Mesenchymal stem cell (in vitro differentiated cells and primary cell): ENCODE measurements at regions not wholly inside any gene's neighbourhood (a gene's known extent, or its start where the extent isn't known, plus 50 kb on each side); places are given as distances from the start of the nearest gene placed in this dataset.
"Not testable (repeated sequence)": the region's sequence is repeated elsewhere in the genome, so short reads cannot be mapped to it uniquely, and the experiment has no call there.

Experiments
- DNase-seq: peaks from one replicate; pipeline ENCODE4 v3.0.0-alpha.2; 2013
- H2AFZ ChIP-seq: one replicate; pipeline ENCODE4 v1.6.1; 2013; ENCODE audit warnings: low read depth, mild to moderate bottlenecking, control low read depth, inconsistent platforms, low read length, moderate library complexity
- H2AK5ac ChIP-seq: 2 replicates; pipeline ENCODE4 v1.6.1; 2013; ENCODE audit warnings: low read length, moderate library complexity, mild to moderate bottlenecking, inconsistent platforms; ENCODE audit not compliant: severe bottlenecking
- H2BK120ac ChIP-seq: one replicate; pipeline ENCODE4 v1.6.1; 2013; ENCODE audit warnings: low read depth, mild to moderate bottlenecking, inconsistent platforms, low read length, moderate library complexity
- H2BK12ac ChIP-seq, 2 experiments: one replicate each; pipeline ENCODE4 v1.6.1; 2013; ENCODE audit warnings: inconsistent platforms in 2 of 2, low read length in 2 of 2, mild to moderate bottlenecking in 2 of 2, moderate library complexity in 2 of 2, control low read depth in 1 of 2
- H2BK15ac ChIP-seq: one replicate; pipeline ENCODE4 v1.6.1; 2013; ENCODE audit warnings: mild to moderate bottlenecking, low read depth, inconsistent platforms; ENCODE audit not compliant: poor library complexity, severe bottlenecking
- H2BK5ac ChIP-seq: 2 replicates; pipeline ENCODE4 v1.6.1; 2013; ENCODE audit warnings: low read depth, mild to moderate bottlenecking, low read length, control low read depth, inconsistent platforms; ENCODE audit not compliant: poor library complexity, severe bottlenecking
- H3K14ac ChIP-seq, 2 experiments: one replicate each; pipeline ENCODE4 v1.6.1; 2013; ENCODE audit warnings: inconsistent platforms in 2 of 2, low read length in 2 of 2, control low read depth in 1 of 2, mild to moderate bottlenecking in 1 of 2, moderate library complexity in 1 of 2
- H3K18ac ChIP-seq, 2 experiments: one replicate each; pipeline ENCODE4 v1.6.1; 2013; ENCODE audit warnings: inconsistent platforms in 2 of 2, low read length in 2 of 2, control low read depth in 1 of 2, low read depth in 1 of 2, mild to moderate bottlenecking in 1 of 2
- H3K23ac ChIP-seq, 2 experiments: one replicate each; pipeline ENCODE4 v1.6.1; 2013; ENCODE audit warnings: inconsistent platforms in 2 of 2, low read length in 2 of 2, mild to moderate bottlenecking in 2 of 2, moderate library complexity in 2 of 2, control low read depth in 1 of 2
- H3K27ac ChIP-seq: 2 replicates; pipeline ENCODE4 v1.5.1; 2013; ENCODE audit warnings: mild to moderate bottlenecking, moderate library complexity, low read length, control low read depth, inconsistent platforms; ENCODE audit not compliant: poor library complexity, severe bottlenecking
- H3K27me3 ChIP-seq, 2 experiments: 2 replicates each; pipeline versions ENCODE4 v1.6.1 to v1.7.0; 2013; ENCODE audit warnings: low read length in 2 of 2, mild to moderate bottlenecking in 2 of 2, moderate library complexity in 2 of 2, control low read depth in 1 of 2, inconsistent platforms in 1 of 2; ENCODE audit not compliant: control insufficient read depth in 1 of 2, insufficient read depth in 1 of 2
- H3K36me3 ChIP-seq, 2 experiments: 2 replicates each; pipeline versions ENCODE4 v1.6.1 to v1.7.0; 2013; ENCODE audit warnings: low read length in 2 of 2, control low read depth in 1 of 2, inconsistent platforms in 1 of 2, low read depth in 1 of 2, mild to moderate bottlenecking in 1 of 2; ENCODE audit not compliant: insufficient read depth in 2 of 2, control insufficient read depth in 1 of 2
- H3K4ac ChIP-seq, 2 experiments: one replicate each; pipeline ENCODE4 v1.6.1; 2013; ENCODE audit warnings: inconsistent platforms in 2 of 2, low read length in 2 of 2, mild to moderate bottlenecking in 2 of 2, moderate library complexity in 2 of 2, control low read depth in 1 of 2, low read depth in 1 of 2
- H3K4me1 ChIP-seq: 2 replicates; pipeline ENCODE4 v1.6.1; 2013; ENCODE audit warnings: low read depth, low read length, control low read depth; ENCODE audit not compliant: control insufficient read depth, insufficient read depth
- H3K4me2 ChIP-seq: 2 replicates; pipeline ENCODE4 v1.6.1; 2013; ENCODE audit warnings: low read length, mild to moderate bottlenecking, inconsistent platforms; ENCODE audit not compliant: poor library complexity, severe bottlenecking
- H3K4me3 ChIP-seq, 2 experiments: 2 replicates each; pipeline versions ENCODE4 v1.5.1 to v1.7.0; 2013; ENCODE audit warnings: low read length in 2 of 2, mild to moderate bottlenecking in 2 of 2, control low read depth in 1 of 2, low read depth in 1 of 2; ENCODE audit not compliant: insufficient read depth in 1 of 2
- H3K79me1 ChIP-seq: replicated peaks from 2 replicates; pipeline ENCODE4 v1.6.1; 2013; ENCODE audit warnings: mild to moderate bottlenecking, control low read depth, low read length, inconsistent platforms; ENCODE audit not compliant: poor library complexity, severe bottlenecking
- H3K9ac ChIP-seq: 2 replicates; pipeline ENCODE4 v1.7.0; 2013; ENCODE audit warnings: mild to moderate bottlenecking, low read length, moderate library complexity
- H3K9me3 ChIP-seq: 2 replicates; pipeline ENCODE4 v1.7.0; 2013; ENCODE audit warnings: mild to moderate bottlenecking, low read length; ENCODE audit not compliant: control insufficient read depth
- H4K8ac ChIP-seq: one replicate; pipeline ENCODE4 v1.6.1; 2013; ENCODE audit warnings: inconsistent platforms, mild to moderate bottlenecking, low read length, moderate library complexity
- H4K91ac ChIP-seq: one replicate; pipeline ENCODE4 v1.6.1; 2013; ENCODE audit warnings: mild to moderate bottlenecking, low read length, inconsistent platforms
- WGBS: methylation state at CpG from one replicate; pipeline ENCODE4 v1.1.7; 2013; ENCODE audit warnings: mixed read lengths; 5-methylcytosine and 5-hydroxymethylcytosine counted together

GRCh38 chr6:76562371-76562770, 489.9 kb upstream of the IMPG1 start:
- H3K9me3 ChIP-seq, H3K9ac ChIP-seq, H3K4ac ChIP-seq, H2BK120ac ChIP-seq, H4K8ac ChIP-seq, H3K4me3 ChIP-seq, H2BK5ac ChIP-seq, H3K27me3 ChIP-seq, H3K18ac ChIP-seq, H3K4me1 ChIP-seq, H3K4me2 ChIP-seq, DNase-seq, H3K36me3 ChIP-seq, H3K27ac ChIP-seq, H2AK5ac ChIP-seq, H2BK15ac ChIP-seq, H2BK12ac ChIP-seq, H2AFZ ChIP-seq, H4K91ac ChIP-seq, H3K23ac ChIP-seq, H3K14ac ChIP-seq, H3K79me1 ChIP-seq: not testable (repeated sequence)
- WGBS: 71% methylated on average over 3 of the region's 4 CpGs

- not testable (repeated sequence) for H3K9ac ChIP-seq, H3K4me3 ChIP-seq, H4K8ac ChIP-seq, H2AK5ac ChIP-seq, H3K9me3 ChIP-seq, H3K79me1 ChIP-seq, DNase-seq, H3K23ac ChIP-seq, H2BK15ac ChIP-seq, H3K4me2 ChIP-seq, H3K27ac ChIP-seq, H4K91ac ChIP-seq, H3K36me3 ChIP-seq, H2BK12ac ChIP-seq, H3K14ac ChIP-seq, H2BK120ac ChIP-seq, H3K4ac ChIP-seq, H3K4me1 ChIP-seq, H3K18ac ChIP-seq, H3K27me3 ChIP-seq, H2BK5ac ChIP-seq, H2AFZ ChIP-seq
- WGBS: 31% methylated on average over 6 of the region's 9 CpGs
These were observed 488.6 kb upstream of the IMPG1 start for GRCh38 chr6:76560851-76561755.

- H3K27me3 ChIP-seq: no peaks in the 10 kb centered on the region
- no peak overlapping the region for H4K91ac ChIP-seq
- H3K4me2 ChIP-seq: no peak overlapping the region
- H2BK12ac ChIP-seq: no peak overlapping the region
- no peak overlapping the region for H2AK5ac ChIP-seq
- no peak overlapping the region for H2AFZ ChIP-seq
- no peak overlapping the region for H2BK120ac ChIP-seq
- H3K23ac ChIP-seq: no peak overlapping the region
- H3K4me3 ChIP-seq: no peak overlapping the region
- no peak overlapping the region for H4K8ac ChIP-seq
- H3K4me1 ChIP-seq: no peaks in the 10 kb centered on the region
- no peak overlapping the region for H3K27ac ChIP-seq
- H3K36me3 ChIP-seq: no peaks in the 10 kb centered on the region
- H3K14ac ChIP-seq: no peak overlapping the region
- H2BK15ac ChIP-seq: no peak overlapping the region
- H3K79me1 ChIP-seq: no peaks in the 10 kb centered on the region
- no peak overlapping the region for H3K18ac ChIP-seq
- H3K9me3 ChIP-seq: no peaks in the 10 kb centered on the region
- H2BK5ac ChIP-seq: no peak overlapping the region
- no peak overlapping the region for H3K4ac ChIP-seq
- no peak overlapping the region for H3K9ac ChIP-seq
- no peak for DNase-seq
These were observed 480.8 kb upstream of the IMPG1 start for GRCh38 chr6:76553256-76553655.

- Histone ChIP-seq H3K4me2 (no peak overlapping the region), H2BK120ac (no peak overlapping the region), H3K23ac (no peak overlapping the region), H3K18ac (no peak overlapping the region), H3K14ac (no peak overlapping the region), H2AFZ (no peak overlapping the region), H3K4me3 (no peak overlapping the region), H3K27me3 (no peaks in the 10 kb centered on the region), H2BK5ac (no peak overlapping the region), H4K8ac (no peak overlapping the region), H4K91ac (no peak overlapping the region), H3K9me3 (no peaks in the 10 kb centered on the region), H3K4me1 (no peaks in the 10 kb centered on the region), H2BK12ac (no peak overlapping the region), H3K4ac (no peak overlapping the region), H3K27ac (no peak overlapping the region), H3K9ac (no peak overlapping the region), H2AK5ac (no peak overlapping the region), H3K36me3 (no peaks in the 10 kb centered on the region), H3K79me1 (no peaks in the 10 kb centered on the region), H2BK15ac (no peak overlapping the region)
- no peak for DNase-seq
- WGBS: 96% methylated on average over 3 of the region's 4 CpGs
These were observed 479.8 kb upstream of the IMPG1 start for GRCh38 chr6:76552268-76552667.
